Bone marrow (tissue), 2 donors: ENCODE measurements at regions not wholly inside any gene's neighbourhood (a gene's known extent, or its start where the extent isn't known, plus 50 kb on each side); places are given as distances from the start of the nearest gene placed in this dataset.
"Not testable (repeated sequence)": the region's sequence is repeated elsewhere in the genome, so short reads cannot be mapped to it uniquely, and the experiment has no call there.

ENCODE experiments used
- DNase-seq, 2 donors: peaks; one replicate each; lab custom pipeline; 2025; lab: John Stamatoyannopoulos, UW

- DNase-seq, result no peak
Measured at GRCh38 chr18:2112435-2113045, 458.8 kb downstream of the METTL4 start.

DNA sequence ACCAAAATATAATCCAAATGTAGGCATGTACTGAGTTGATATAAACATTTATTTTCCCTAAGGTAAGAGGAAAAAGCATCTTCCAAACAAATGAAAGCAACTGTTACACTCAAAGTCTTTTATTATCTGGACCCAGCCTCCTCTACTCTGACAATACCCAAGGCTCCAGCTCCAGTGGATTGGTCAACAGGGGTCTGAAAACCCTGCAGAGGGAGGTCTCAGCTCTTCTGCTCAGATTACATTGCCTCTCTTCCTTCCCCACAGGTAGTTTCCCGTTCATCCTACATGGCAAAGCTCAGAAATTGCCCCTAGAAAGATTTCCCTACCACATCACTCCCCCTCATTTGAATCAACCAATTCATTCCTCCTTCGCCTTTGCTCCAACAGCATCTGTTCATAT, 457.0 kb downstream of the METTL4 start:
- DNase-seq, result no peak

DNA sequence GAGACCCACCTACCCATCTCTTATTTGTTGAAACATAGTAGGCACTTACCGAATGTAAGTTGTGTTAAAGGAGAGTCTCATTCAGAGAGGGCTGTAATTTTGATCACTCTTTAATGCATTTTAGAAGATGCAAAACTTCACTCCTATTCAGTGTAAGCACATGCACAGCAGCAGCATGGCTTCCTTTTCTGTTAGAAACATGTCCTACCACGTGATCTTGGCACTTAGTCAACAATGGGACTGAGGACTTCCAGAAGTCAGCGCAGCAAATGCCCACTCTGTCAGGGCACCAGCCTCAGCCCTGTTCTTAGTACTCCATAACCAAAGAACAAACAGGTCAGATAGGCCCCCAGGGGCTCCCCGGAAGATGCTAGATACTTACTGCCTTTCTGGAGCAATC, 456.5 kb downstream of the METTL4 start:
- no peak for DNase-seq

DNA sequence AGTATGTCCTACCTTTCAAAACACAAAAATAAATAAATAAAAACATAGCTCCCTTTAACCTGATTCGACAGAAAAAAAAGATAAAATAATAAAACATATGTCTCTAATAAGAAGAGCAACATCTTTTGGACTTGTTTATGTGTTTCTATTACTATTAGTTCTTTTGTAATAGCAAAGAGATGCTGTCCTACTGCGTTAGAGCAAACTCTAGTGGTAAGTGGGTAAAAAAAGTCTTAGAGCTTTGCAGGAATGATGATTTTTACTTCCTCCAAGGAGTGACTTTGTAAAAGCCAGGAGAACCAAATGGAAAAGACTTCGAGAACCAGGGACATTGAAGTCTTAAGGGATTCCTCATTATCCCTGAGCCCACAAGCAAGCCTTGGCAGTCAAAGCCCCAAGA, 450.1 kb downstream of the METTL4 start:
- no peak for DNase-seq

DNA sequence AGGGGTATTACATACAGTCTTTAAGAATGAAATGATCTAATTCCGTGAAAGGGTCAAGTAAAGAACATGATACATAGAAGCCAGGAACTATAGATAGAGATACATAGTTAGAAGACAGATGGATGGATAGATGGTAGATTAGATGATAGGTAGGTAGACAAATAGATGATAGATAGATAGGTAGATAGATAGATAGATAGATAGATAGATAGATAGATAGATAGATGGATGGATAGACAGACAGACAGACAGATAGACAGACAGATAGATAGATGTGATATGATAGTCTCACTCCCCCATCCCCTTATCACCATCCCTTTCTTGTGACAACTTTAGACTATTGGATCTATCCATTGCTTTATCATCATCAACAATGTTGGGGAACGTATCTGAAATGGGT, 448.2 kb downstream of the METTL4 start:
- DNase-seq, result no peak

- no peak for DNase-seq
Measured at GRCh38 chr18:2134364-2134763, 436.9 kb downstream of the METTL4 start.

DNA sequence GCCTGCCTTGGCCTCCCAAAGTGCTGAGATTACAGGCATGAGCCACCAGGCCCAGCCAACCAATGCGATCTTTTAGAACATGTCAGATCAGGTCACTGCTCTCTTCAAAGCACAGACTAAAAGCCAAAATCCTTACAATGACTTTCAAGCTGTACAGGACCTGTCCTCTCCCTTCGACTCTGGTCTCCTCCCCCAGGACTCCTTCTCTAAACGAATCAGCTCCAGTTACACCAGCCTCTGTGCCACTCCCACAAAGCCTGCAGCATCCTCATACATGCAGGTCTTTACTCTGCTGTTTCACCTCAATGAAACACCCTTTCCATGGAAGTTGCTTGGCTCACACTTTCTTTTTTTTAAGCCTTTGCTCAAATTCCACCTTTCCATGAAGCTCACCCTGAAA, 436.0 kb downstream of the METTL4 start:
- no peak for DNase-seq

DNA sequence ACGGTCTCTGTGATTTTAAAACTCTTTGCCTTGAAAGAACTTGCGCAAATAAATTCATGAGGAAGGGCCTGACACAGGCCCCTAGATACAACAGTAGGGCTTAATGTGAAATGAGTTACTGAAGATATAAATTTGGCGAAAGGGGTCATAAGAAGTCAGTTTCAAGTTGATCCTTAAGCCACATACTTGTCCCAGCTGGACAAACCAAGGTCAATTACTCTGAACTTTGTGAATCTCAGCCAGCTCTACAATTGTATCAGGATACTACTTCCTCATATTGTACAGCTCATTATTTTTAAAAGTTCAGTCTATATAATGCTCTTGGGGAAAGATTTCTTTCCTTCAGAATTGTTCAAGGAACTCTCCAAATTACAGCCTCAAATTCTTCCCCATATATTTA, 432.8 kb downstream of the METTL4 start:
- DNase-seq, result no peak

DNA sequence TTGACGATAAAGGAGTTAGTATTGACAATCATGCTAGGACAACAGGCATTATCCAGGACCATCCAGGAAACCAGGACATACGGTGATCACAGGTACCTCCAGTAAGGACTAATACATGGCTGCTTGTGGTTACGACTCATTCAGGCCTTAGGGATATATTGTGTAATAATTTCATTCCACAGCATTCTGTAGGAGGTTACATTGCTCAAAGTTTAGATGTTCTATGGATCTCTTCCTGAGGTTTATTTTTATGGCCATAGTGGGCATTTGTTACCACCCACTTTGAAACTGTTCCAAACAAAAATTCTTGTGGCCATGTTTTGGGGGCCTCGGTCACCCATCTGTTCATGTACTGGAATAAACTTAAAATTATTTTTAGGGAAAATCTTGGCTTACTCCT, 431.6 kb downstream of the METTL4 start:
- DNase-seq, result no peak

DNA sequence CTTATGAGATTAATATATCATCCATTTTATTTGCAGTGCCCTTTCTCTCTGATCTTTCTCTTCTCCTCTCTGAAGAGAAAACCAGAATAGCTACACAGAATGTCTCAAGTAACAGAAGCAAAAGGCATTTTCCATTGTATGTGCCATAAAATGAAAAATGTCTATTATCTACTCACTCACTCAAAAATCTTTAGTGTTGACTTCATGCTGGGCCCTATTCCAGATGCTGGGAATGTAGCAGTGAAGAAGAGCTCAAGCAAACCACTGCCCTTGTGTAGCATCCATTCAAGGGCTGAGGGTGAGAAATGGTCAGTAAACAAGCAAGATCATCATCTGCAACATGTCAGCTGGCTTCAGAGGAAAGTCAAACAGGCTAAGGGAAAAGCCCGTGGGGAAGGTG, 427.7 kb downstream of the METTL4 start:
- DNase-seq, result no peak

- DNase-seq, result no peak
Measured at GRCh38 chr18:2144811-2145210, 426.5 kb downstream of the METTL4 start.

DNA sequence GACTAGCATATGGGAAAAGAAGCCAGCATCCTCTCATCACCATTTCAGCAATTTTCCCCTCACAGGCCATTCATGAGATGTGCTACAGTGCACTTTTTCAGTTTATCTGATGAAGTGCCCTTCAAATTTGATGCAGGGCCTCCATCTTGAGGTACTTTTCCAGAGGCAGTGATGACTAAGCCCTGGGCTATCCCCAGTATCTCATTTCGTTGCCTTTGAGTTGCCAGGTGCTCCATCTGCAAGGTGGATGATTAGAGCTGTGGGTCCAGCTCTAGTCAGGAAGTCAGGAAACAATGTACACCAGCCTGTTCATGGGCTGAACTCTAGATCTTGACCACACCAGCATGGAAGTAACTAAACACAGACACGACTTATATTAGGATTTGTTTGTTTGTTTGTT, 425.2 kb downstream of the METTL4 start:
- DNase-seq, result no peak

- no peak for DNase-seq
Measured at GRCh38 chr18:2146754-2147153, 424.6 kb downstream of the METTL4 start.

- DNase-seq, result no peak
Measured at GRCh38 chr18:2147476-2148230, 423.7 kb downstream of the METTL4 start.

GRCh38 chr18:2148823-2149222, 422.5 kb downstream of the METTL4 start:
- DNase-seq, result no peak

DNA sequence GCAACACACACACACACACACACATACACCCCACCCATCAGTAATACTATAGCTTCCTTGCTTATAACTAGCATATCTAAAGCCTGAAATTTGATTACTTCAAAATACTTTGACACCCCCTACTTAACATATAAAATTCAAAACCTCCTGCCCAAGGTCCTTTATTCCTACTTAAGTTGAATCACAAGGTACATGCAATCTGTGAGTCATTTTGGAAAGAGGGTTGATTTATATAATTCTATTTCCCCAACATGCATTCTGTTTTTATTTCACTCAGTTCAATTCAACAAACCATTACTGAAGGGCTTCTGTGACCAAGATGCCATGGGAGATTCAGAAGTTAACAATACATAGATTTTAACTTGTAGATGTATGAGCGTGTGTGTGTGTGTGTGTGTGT, 420.7 kb downstream of the METTL4 start:
- no peak for DNase-seq

GRCh38 chr18:2154278-2154677, 417.0 kb downstream of the METTL4 start:
- DNase-seq, result no peak

DNA sequence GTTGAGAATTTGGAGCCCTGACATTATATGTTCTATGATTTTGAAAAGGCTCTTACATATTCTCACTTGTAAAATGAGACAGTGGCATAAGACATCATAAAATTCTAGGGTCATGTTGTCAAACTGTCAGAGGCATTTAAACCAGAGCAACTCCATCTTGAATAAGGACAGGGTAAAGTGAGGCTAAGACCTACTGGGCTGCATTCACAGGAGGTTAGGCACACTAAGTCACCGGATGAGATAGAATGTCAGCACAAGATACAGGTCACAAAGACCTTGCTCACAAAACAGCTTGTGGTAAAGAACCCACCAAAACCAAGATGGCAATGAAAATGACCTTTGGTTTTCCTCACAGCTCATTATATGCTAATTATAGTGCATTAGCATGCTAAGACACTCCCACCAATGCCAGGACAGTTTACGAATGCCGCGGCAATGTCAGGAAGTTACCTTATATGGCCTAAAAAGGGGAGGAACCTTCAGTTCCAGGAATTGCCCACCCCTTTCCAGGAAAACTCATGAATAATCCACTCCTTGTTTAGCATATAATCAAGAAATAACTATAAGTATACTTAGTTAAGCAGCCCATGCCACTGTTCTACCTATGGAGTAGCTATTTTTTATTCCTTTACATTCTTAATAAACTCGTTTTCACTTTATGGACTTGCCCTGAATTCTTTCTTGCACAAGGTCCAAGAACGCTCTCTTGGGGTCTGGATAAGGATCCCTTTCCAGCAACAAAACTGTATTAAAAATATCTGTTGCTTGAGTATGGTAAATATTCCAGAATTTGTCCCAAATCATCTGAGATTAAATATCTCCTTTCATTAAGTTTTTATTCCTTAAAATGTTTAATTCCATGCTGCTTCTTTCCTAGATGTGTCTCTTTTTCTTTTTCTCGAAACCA, 406.4 kb downstream of the METTL4 start:
- DNase-seq, result no peak

GRCh38 chr18:2166876-2167275, 404.4 kb downstream of the METTL4 start:
- not testable (repeated sequence) for DNase-seq

DNA sequence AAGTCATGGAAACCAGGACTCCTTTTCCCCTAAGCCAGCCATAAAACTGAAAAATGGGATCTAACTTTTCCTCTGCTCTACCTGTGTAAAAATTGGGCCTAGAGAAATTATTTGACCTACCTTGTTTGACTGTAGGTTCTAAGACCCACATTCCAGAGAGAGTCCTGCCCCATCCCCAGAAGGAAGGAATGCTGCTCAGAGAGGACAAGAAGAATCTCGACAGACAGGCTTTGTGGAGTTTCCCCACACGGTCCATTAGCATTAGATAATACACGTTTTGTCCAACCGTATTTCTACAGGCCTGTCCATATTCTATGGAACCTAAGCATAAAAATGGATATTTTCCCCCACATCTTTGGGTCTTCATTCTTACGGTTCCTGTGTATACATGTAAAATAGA, 403.3 kb downstream of the METTL4 start:
- DNase-seq, result no peak

GRCh38 chr18:2169656-2170055, 401.6 kb downstream of the METTL4 start:
- DNase-seq, result no peak

- no peak for DNase-seq
Measured at GRCh38 chr18:2171840-2172625, 399.3 kb downstream of the METTL4 start.
